Coronary artery (tissue), 2 donors: ENCODE measurements at regions not wholly inside any gene's neighbourhood (a gene's known extent, or its start where the extent isn't known, plus 50 kb on each side); places are given as distances from the start of the nearest gene placed in this dataset.
"Not testable (repeated sequence)": the region's sequence is repeated elsewhere in the genome, so short reads cannot be mapped to it uniquely, and the experiment has no call there.

Experiments used
- DNase-seq: peaks from one replicate; pipeline ENCODE4 v3.0.0-alpha.2; 2017; ENCODE audit warnings: low spot score
- H3K27ac ChIP-seq, 2 donors: fragments of 200-600 bp; sonication (generic); one replicate each; pipeline ENCODE4 v1.5.1; 2016 to 2019
- H3K4me3 ChIP-seq: fragments of 200-600 bp; sonication (generic); 2 replicates; pipeline ENCODE4 v1.5.1; 2016; ENCODE audit warnings: mild to moderate bottlenecking, moderate library complexity
- CTCF ChIP-seq: fragments of 200-600 bp; sonication (generic); IDR thresholded peaks from one replicate; pipeline ENCODE4 v1.5.1; 2019; ENCODE audit warnings: antibody characterized with exemption

- no peak overlapping the region for H3K4me3 ChIP-seq
- no peak overlapping the region for H3K27ac ChIP-seq
- no peak for DNase-seq
- no peak for TF ChIP-seq CTCF
Measured at GRCh38 chr5:36395260-36395659, 93.6 kb upstream of the RANBP3L start.

DNA sequence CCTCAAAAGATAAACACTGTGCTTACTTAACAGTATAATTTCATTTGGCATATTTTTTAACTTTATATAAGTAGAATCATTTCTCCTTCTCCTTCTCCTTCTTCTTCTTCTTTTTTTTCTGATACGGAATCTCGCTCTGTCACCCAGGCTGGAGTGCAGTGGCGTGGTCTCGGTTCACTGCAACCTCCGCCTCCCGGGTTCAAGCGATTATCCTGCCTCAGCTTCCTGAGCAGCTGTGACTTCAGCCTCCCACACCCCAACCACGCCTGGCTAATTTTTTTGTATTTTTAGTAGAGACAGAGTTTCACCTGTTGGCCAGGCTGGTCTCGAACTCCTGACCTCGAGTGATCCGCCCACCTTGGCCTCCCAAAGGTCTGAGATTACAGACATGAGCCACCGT is 94.2 kb upstream of the RANBP3L start:
- H3K4me3 ChIP-seq, DNase-seq, H3K27ac ChIP-seq: not testable (repeated sequence)

- Histone ChIP-seq H3K27ac (no peak overlapping the region), H3K4me3 (no peak overlapping the region)
- no peak for TF ChIP-seq CTCF
- DNase-seq = no peak
Measured at GRCh38 chr5:36396640-36397039, 94.9 kb upstream of the RANBP3L start.

DNA sequence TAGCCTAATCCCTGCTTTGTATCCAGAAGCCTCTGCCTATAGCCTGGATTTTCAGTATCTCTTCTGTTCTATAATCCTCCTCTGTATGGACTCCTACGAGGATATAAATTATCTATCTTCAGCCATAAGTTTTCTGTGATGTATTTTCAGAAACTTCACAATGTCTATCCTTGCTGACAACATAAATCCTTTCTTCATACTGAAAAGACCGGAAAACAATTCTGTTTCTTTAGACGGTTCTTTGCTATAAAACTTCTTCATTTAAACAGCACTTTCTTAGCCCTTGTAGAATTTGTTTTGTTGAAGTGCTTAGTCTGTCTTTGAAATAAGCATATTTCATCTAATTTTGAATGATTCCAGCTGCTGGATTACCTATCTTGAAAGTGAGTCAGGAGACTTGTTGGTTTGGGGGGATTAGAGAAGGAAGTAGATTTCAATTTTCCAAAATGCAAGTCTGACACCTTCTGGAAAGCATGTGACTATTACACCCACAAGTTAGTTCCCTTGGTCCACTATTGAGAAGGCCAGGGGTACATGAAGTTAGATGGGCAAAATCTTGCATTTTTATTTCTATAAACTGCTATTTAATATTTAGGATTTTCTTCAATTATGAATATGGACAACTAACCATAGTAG is 96.3 kb upstream of the RANBP3L start:
- no peak for DNase-seq
- no peak overlapping the region for H3K4me3 ChIP-seq
- no peak for TF ChIP-seq CTCF
- no peak overlapping the region for H3K27ac ChIP-seq

DNA sequence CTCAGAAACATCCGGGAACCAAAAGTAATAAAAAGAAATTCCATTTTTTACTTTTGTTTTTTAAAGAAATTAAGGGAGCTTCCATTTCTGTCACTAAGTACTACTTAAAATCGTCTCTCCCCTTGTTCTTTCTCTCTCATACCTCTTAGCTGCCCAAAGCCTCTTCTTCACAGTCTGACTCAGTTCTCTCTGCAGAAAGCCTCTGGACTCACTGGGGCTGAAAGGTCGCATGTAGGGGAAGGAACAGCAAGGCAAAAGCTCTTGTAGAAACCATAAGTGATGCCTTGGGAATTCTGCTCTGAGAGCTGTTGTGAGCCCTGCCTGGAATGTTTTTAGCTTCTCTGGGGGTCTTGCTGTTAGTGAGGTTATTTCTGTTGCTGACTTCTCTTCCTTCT is 100.8 kb upstream of the RANBP3L start:
- H3K4me3 ChIP-seq = no peak overlapping the region
- H3K27ac ChIP-seq = peak overlapping the region in 1 of 2 donors; percentile 75
- no peak for TF ChIP-seq CTCF
- no peak for DNase-seq

DNA sequence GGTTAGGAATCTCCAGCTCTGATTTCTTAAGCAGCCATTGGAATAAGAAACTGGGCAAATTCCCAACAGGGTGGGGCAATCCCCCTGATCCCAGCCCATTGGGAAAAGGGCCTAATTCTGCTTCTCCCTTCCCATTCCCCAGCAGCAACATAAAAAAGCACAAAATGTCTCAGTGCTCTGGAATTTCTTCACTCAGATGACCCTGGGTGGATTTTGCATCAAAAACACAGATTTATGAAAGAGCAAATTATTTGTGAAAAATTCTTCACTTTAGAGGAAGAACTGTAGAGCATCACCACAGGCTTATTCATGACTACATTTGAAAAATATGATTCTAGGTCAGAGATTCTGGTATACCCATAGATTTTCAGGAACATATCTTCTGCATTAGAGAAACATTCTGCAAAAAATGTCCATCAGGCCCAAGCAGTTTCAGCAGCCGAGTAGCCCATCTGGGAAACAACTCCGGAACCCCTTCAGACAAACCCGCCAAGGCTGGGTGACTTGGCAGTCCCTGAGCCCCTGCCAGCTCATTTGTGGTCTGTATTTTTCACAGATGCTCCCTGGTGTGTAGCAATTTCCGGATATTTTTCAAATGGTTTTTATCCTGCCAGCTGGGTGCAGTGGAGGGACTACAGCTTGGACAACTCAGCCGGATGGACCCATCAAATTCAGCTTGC is 102.1 kb upstream of the RANBP3L start:
- Histone ChIP-seq H3K4me3 (no peak overlapping the region), H3K27ac (peak overlapping the region; percentile 32 to 75)
- TF ChIP-seq CTCF = no peak
- DNase-seq = peak; percentile 80

DNA sequence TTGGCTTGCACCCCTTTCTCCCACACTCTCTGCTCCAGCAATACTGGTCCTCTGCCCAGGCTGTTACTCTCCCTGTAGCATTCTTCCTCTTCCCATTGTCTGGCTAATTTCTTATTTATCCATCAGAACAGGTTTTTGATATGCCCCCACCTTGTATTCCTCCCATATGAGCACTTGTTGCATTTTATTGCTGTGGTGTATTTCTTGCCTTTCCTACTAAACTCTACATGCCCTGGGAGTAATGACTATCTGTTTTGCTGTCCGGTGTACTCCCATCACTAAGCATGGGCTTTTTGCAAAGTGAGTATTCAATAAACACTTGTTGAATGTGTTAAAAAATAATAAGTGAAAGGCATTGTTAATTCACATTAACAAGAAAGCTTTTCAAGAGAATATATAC is 104.3 kb upstream of the RANBP3L start:
- Histone ChIP-seq H3K27ac (no peak overlapping the region), H3K4me3 (no peak overlapping the region)
- TF ChIP-seq CTCF = no peak
- no peak for DNase-seq
